Kidney epithelial cell (primary cell): ENCODE measurements at regions not wholly inside any gene's neighbourhood (a gene's known extent, or its start where the extent isn't known, plus 50 kb on each side); places are given as distances from the start of the nearest gene placed in this dataset.

Experiments used
- DNase-seq: peaks from one replicate; pipeline ENCODE4 v3.0.0-alpha.2; 2010; ENCODE audit warnings: low read depth
- H3K27me3 ChIP-seq: 2 replicates; pipeline ENCODE4 v1.6.0; 2011; ENCODE audit warnings: low read length; ENCODE audit not compliant: control insufficient read depth, insufficient read depth
- H3K36me3 ChIP-seq: 2 replicates; pipeline ENCODE4 v1.5.1; 2011; ENCODE audit warnings: low read length; ENCODE audit not compliant: control insufficient read depth, insufficient read depth
- H3K4me3 ChIP-seq: 2 replicates; pipeline ENCODE4 v1.5.1; 2011; ENCODE audit warnings: low read depth, mild to moderate bottlenecking, control low read depth, low read length
- CTCF ChIP-seq: IDR thresholded peaks from 2 replicates; pipeline ENCODE4 v1.5.1; 2011; ENCODE audit warnings: mild to moderate bottlenecking, moderate library complexity, low read length, control low read depth, inconsistent platforms; ENCODE audit not compliant: insufficient read depth, poor library complexity, severe bottlenecking

- Histone ChIP-seq H3K4me3 (no peak overlapping the region), H3K27me3 (no peaks in the 10 kb centered on the region), H3K36me3 (no peaks in the 10 kb centered on the region)
- no peak for TF ChIP-seq CTCF
- no peak for DNase-seq
Observed at GRCh38 chr1:191959856-191960255, 198.4 kb upstream of the RGS18 start.

GRCh38 chr1:191963286-191963685 is 195.0 kb upstream of the RGS18 start:
- DNase-seq: peak; percentile 12
- TF ChIP-seq CTCF: no peak
- no peaks in the 10 kb centered on the region for H3K27me3 ChIP-seq
- no peaks in the 10 kb centered on the region for H3K36me3 ChIP-seq
- H3K4me3 ChIP-seq: no peak overlapping the region

GRCh38 chr1:191963781-191964455 is 194.3 kb upstream of the RGS18 start:
- no peaks in the 10 kb centered on the region for H3K27me3 ChIP-seq
- H3K36me3 ChIP-seq: no peaks in the 10 kb centered on the region
- no peak for DNase-seq
- H3K4me3 ChIP-seq: no peak overlapping the region
- TF ChIP-seq CTCF: no peak

GRCh38 chr1:191969290-191969689 is 189.0 kb upstream of the RGS18 start:
- Histone ChIP-seq H3K4me3 (no peak overlapping the region), H3K27me3 (no peaks in the 10 kb centered on the region), H3K36me3 (no peaks in the 10 kb centered on the region)
- no peak for DNase-seq
- TF ChIP-seq CTCF: no peak

- Histone ChIP-seq H3K36me3 (no peaks in the 10 kb centered on the region), H3K4me3 (no peak overlapping the region), H3K27me3 (no peaks in the 10 kb centered on the region)
- DNase-seq: no peak
- no peak for TF ChIP-seq CTCF
Observed at GRCh38 chr1:191970116-191970515, 188.1 kb upstream of the RGS18 start.

- DNase-seq: no peak
- H3K27me3 ChIP-seq: no peaks in the 10 kb centered on the region
- TF ChIP-seq CTCF: no peak
Observed at GRCh38 chr1:191971447-191971846, 186.8 kb upstream of the RGS18 start.

More at GRCh38 chr1:191971447-191971846, 186.8 kb upstream of the RGS18 start:
- Histone ChIP-seq H3K4me3 (no peak overlapping the region), H3K36me3 (no peaks in the 10 kb centered on the region)
